H1 (cell line): ENCODE measurements at regions not wholly inside any gene's neighbourhood (a gene's known extent, or its start where the extent isn't known, plus 50 kb on each side); places are given as distances from the start of the nearest gene placed in this dataset.

Experiments used
- CTCF ChIA-PET: fragments of 300-600 bp; sonication (Branson Sonifier 250); formaldehyde crosslinking; loops from one replicate; lab custom pipeline; 2021; ENCODE audit not compliant: partially characterized antibody; lab: Charles Lee
- POLR2A ChIA-PET: fragments of 300-600 bp; sonication (Branson Sonifier 250); formaldehyde crosslinking; loops from one replicate; lab custom pipeline; 2021; ENCODE audit warnings: inconsistent platforms; ENCODE audit not compliant: partially characterized antibody; lab: Charles Lee
- DNase-seq, 2 experiments: peaks; one replicate each; pipeline versions ENCODE4 v3.0.0 to v3.0.0-alpha.2; 2010 to 2022; ENCODE audit warnings: low spot score in 2 of 2, low read depth in 1 of 2, mixed read lengths in 1 of 2
- FAIRE-seq: peaks from 2 replicates; lab custom pipeline; 2011; peaks lifted over from hg19 to GRCh38; lab: Jason Lieb, UNC
- H2AFZ ChIP-seq: 2 replicates; pipeline ENCODE4 v1.8.1; 2012; ENCODE audit warnings: low read length, inconsistent platforms
- H2AK5ac ChIP-seq: 2 replicates; pipeline ENCODE4 v1.6.1; 2013; ENCODE audit warnings: low read depth, low read length
- H2BK120ac ChIP-seq: replicated peaks from 2 replicates; pipeline ENCODE3; 2013; ENCODE audit warnings: low read depth, low read length, inconsistent platforms
- H2BK12ac ChIP-seq: 2 replicates; pipeline ENCODE4 v1.6.1; 2013; ENCODE audit warnings: low read depth, low read length
- H2BK15ac ChIP-seq: 2 replicates; pipeline ENCODE4 v1.6.1; 2013; ENCODE audit warnings: low read length
- H2BK20ac ChIP-seq: 2 replicates; pipeline ENCODE4 v1.6.1; 2013; ENCODE audit warnings: low read length
- H2BK5ac ChIP-seq: 2 replicates; pipeline ENCODE4 v1.6.1; 2013; ENCODE audit warnings: low read depth, low read length
- H3K14ac ChIP-seq: 2 replicates; pipeline ENCODE4 v1.6.1; 2013; ENCODE audit warnings: inconsistent platforms; ENCODE audit not compliant: insufficient read length
- H3K18ac ChIP-seq: 2 replicates; pipeline ENCODE4 v1.6.1; 2013; ENCODE audit warnings: low read length; ENCODE audit errors: extremely low read depth
- H3K23ac ChIP-seq: 2 replicates; pipeline ENCODE4 v1.6.1; 2013; ENCODE audit warnings: inconsistent platforms; ENCODE audit not compliant: insufficient read length
- H3K23me2 ChIP-seq: 2 replicates; pipeline ENCODE4 v1.6.1; 2013; ENCODE audit warnings: low read depth, low read length
- H3K27ac ChIP-seq: 2 replicates; pipeline ENCODE4 v1.6.1; 2011; ENCODE audit warnings: low read depth, low read length, inconsistent platforms
- H3K27me3 ChIP-seq, 4 experiments: replicated peaks in 1 of 4; 1 replicate in 1 of 4; 2 replicates in 3 of 4; pipeline versions ENCODE4 v1.6.1 to v1.8.1; 2011 to 2013; ENCODE audit warnings: low read length in 3 of 4, mild to moderate bottlenecking in 3 of 4, inconsistent platforms in 2 of 4, mixed read lengths in 2 of 4, moderate library complexity in 1 of 4; ENCODE audit not compliant: control insufficient read depth in 3 of 4, insufficient read depth in 3 of 4; ENCODE audit errors: extremely low read depth in 1 of 4
- H3K36me3 ChIP-seq, 4 experiments: 2 replicates each; pipeline versions ENCODE4 v1.6.1 to v1.8.1; 2011 to 2013; ENCODE audit warnings: mild to moderate bottlenecking in 4 of 4, low read length in 3 of 4, moderate library complexity in 2 of 4, control low read depth in 1 of 4, inconsistent platforms in 1 of 4; ENCODE audit not compliant: insufficient read depth in 4 of 4, control insufficient read depth in 2 of 4
- H3K4ac ChIP-seq: replicated peaks from 2 replicates; pipeline ENCODE3; 2013; ENCODE audit warnings: low read length, low read depth, mixed read lengths, inconsistent platforms; ENCODE audit not compliant: insufficient read length
- H3K4me1 ChIP-seq, 4 experiments: replicated peaks in 1 of 4; 1 replicate in 1 of 4; 2 replicates in 3 of 4; pipeline versions ENCODE4 v1.6.1 to v1.8.1; 2011 to 2013; ENCODE audit warnings: low read length in 3 of 4, inconsistent platforms in 2 of 4, mixed read lengths in 1 of 4; ENCODE audit not compliant: insufficient read depth in 4 of 4, control insufficient read depth in 3 of 4
- H3K4me2 ChIP-seq, 2 experiments: 2 replicates each; pipeline versions ENCODE4 v1.6.1 to v1.8.1; 2011 to 2013; ENCODE audit warnings: low read depth in 2 of 2, low read length in 2 of 2, control low read depth in 1 of 2, inconsistent platforms in 1 of 2, mild to moderate bottlenecking in 1 of 2; ENCODE audit not compliant: insufficient read depth in 1 of 2
- H3K4me3 ChIP-seq, 4 experiments: fragments of 200-600, 300-600 bp in 1 of 4; sonication (generic), shearing (Covaris generic), sonication (Bioruptor Twin) in 1 of 4; 2 replicates each; pipeline versions ENCODE4 v1.5.1 to v1.8.1; 2011 to 2016; ENCODE audit warnings: low read length in 4 of 4, low read depth in 3 of 4, control low read depth in 2 of 4, inconsistent platforms in 2 of 4, mild to moderate bottlenecking in 2 of 4, mixed read lengths in 1 of 4, moderate library complexity in 1 of 4; ENCODE audit not compliant: insufficient read depth in 2 of 4; ENCODE audit errors: extremely low read depth in 1 of 4
- H3K56ac ChIP-seq: replicated peaks from 2 replicates; pipeline ENCODE3; 2013; ENCODE audit warnings: low read depth, mild to moderate bottlenecking, mixed read lengths, low read length, inconsistent platforms; ENCODE audit not compliant: insufficient read length
- H3K79me1 ChIP-seq: 2 replicates; pipeline ENCODE4 v1.6.1; 2013; ENCODE audit warnings: low read depth, low read length, control low read depth
- H3K79me2 ChIP-seq, 2 experiments: 2 replicates each; pipeline versions ENCODE4 v1.6.1 to v1.8.1; 2012 to 2013; ENCODE audit warnings: low read length in 2 of 2, mild to moderate bottlenecking in 2 of 2, inconsistent platforms in 1 of 2; ENCODE audit not compliant: insufficient read depth in 2 of 2, control insufficient read depth in 1 of 2
- H3K9ac ChIP-seq, 4 experiments: replicated peaks in 1 of 4; 1 replicate in 1 of 4; 2 replicates in 3 of 4; pipeline versions ENCODE4 v1.6.1 to v1.8.1; 2011 to 2013; ENCODE audit warnings: low read depth in 3 of 4, low read length in 3 of 4, control low read depth in 2 of 4, mild to moderate bottlenecking in 2 of 4, moderate library complexity in 2 of 4, inconsistent platforms in 1 of 4; ENCODE audit errors: extremely low read depth in 1 of 4
- H3K9me3 ChIP-seq, 2 experiments: 2 replicates each; pipeline versions ENCODE4 v1.6.1 to v1.8.1; 2012 to 2013; ENCODE audit warnings: mild to moderate bottlenecking in 2 of 2, moderate library complexity in 2 of 2, control low read depth in 1 of 2, inconsistent platforms in 1 of 2, low read depth in 1 of 2, low read length in 1 of 2, mixed read lengths in 1 of 2; ENCODE audit not compliant: insufficient read depth in 2 of 2
- H4K20me1 ChIP-seq, 2 experiments: replicated peaks in 1 of 2; 2 replicates each; pipeline versions ENCODE3 to v1.8.1; 2011 to 2013; ENCODE audit warnings: inconsistent platforms in 2 of 2, low read length in 2 of 2, mild to moderate bottlenecking in 1 of 2; ENCODE audit not compliant: insufficient read depth in 2 of 2, control insufficient read depth in 1 of 2
- H4K5ac ChIP-seq: 2 replicates; pipeline ENCODE4 v1.6.1; 2013; ENCODE audit warnings: low read length, low read depth, mixed read lengths, inconsistent platforms; ENCODE audit not compliant: insufficient read length
- H4K8ac ChIP-seq: 2 replicates; pipeline ENCODE4 v1.8.0; 2013; ENCODE audit warnings: mild to moderate bottlenecking, moderate library complexity, low read length, inconsistent platforms; ENCODE audit not compliant: insufficient read depth; ENCODE audit errors: extremely low read depth
- H4K91ac ChIP-seq: replicated peaks from 2 replicates; pipeline ENCODE3; 2013; ENCODE audit warnings: low read length, mixed read lengths, inconsistent platforms; ENCODE audit not compliant: insufficient read length
- EP300 ChIP-seq, 2 experiments: IDR thresholded peaks; 1 replicate in 1 of 2; 2 replicates in 1 of 2; pipeline ENCODE4 v1.6.1; 2011 to 2012; ENCODE audit warnings: low read depth in 2 of 2, low read length in 2 of 2, mild to moderate bottlenecking in 2 of 2, borderline replicate concordance in 1 of 2, inconsistent platforms in 1 of 2, moderate library complexity in 1 of 2
- HDAC2 ChIP-seq, 2 experiments: fragments of 300-600 bp in 1 of 2; sonication (generic) in 1 of 2; IDR thresholded peaks; 2 replicates each; pipeline ENCODE4 v1.6.1; 2011 to 2012; ENCODE audit warnings: low read depth in 2 of 2, low read length in 2 of 2, mild to moderate bottlenecking in 2 of 2, moderate library complexity in 2 of 2, borderline replicate concordance in 1 of 2, inconsistent platforms in 1 of 2
- POLR2AphosphoS5 ChIP-seq: IDR thresholded peaks from 2 replicates; pipeline ENCODE4 v1.6.1; 2011; ENCODE audit warnings: low read depth, low read length
- POU5F1 ChIP-seq: IDR thresholded peaks from 2 replicates; pipeline ENCODE4 v1.6.1; 2011; ENCODE audit warnings: low read depth, mild to moderate bottlenecking, low read length, moderate library complexity
- RAD21 ChIP-seq, 2 experiments: IDR thresholded peaks in 1 of 2; conservative IDR thresholded peaks in 1 of 2; 2 replicates each; pipeline ENCODE4 v1.6.1; 2011; ENCODE audit warnings: low read depth in 2 of 2, low read length in 2 of 2, improper control_type of control experiment in 1 of 2, inconsistent platforms in 1 of 2, mild to moderate bottlenecking in 1 of 2, moderate library complexity in 1 of 2
- RFX5 ChIP-seq: IDR thresholded peaks from 2 replicates; pipeline ENCODE4 v1.6.1; 2011; ENCODE audit warnings: low read depth, low read length, improper control_type of control experiment, borderline replicate concordance
- RXRA ChIP-seq: IDR thresholded peaks from 2 replicates; pipeline ENCODE4 v1.6.1; 2011; ENCODE audit warnings: low read depth, mild to moderate bottlenecking, low read length, moderate library complexity; ENCODE audit not compliant: insufficient read depth
- SP1 ChIP-seq: IDR thresholded peaks from 2 replicates; pipeline ENCODE4 v1.6.1; 2011; ENCODE audit warnings: low read depth, low read length
- SUZ12 ChIP-seq: fragments of 200-600 bp; sonication (generic); IDR thresholded peaks from 2 replicates; pipeline ENCODE4 v1.6.1; 2012; ENCODE audit warnings: mild to moderate bottlenecking, inconsistent platforms, low read length, moderate library complexity, mixed read lengths
- TAF1 ChIP-seq: IDR thresholded peaks from 2 replicates; pipeline ENCODE4 v1.6.1; 2011; ENCODE audit warnings: mild to moderate bottlenecking, low read depth, low read length

GRCh38 chr9:1580215-1580614 is 434.9 kb upstream of the SMARCA2 start:
- Histone ChIP-seq H2BK12ac (no peak overlapping the region), H3K23ac (no peak overlapping the region), H3K27ac (no peak overlapping the region)
- TF ChIP-seq HDAC2 (IDR thresholded peaks at IDR 0.05; ENCODE audit: borderline replicate concordance in 1 of 2, low read depth in 2 of 2, low read length in 2 of 2): no peak
- TF ChIP-seq POLR2AphosphoS5: no peak
- TF ChIP-seq RAD21 (IDR thresholded peaks at IDR 0.05 in 1 of 2, conservative IDR thresholded peaks at IDR 0.05 in 1 of 2; ENCODE audit: low read depth in 2 of 2, low read length in 2 of 2): no peak
- no peak for TF ChIP-seq SUZ12
- TF ChIP-seq SP1: no peak
- TF ChIP-seq TAF1: no peak
- no peak for TF ChIP-seq RXRA
- TF ChIP-seq POU5F1: no peak
- no peak for TF ChIP-seq EP300 (IDR thresholded peaks at IDR 0.05; ENCODE audit: borderline replicate concordance in 1 of 2, low read depth in 2 of 2, low read length in 2 of 2)
- no peak for TF ChIP-seq RFX5
- TF ChIP-seq, all 59 proteins: peak for 0
- CTCF ChIA-PET: no interaction called here
- H3K18ac ChIP-seq: no peak overlapping the region
- no peak overlapping the region for H3K4ac ChIP-seq
- no peak overlapping the region for H3K9ac ChIP-seq
- peaks cover 29 to 62% of the 10 kb centered on the region in 2 experiments for H3K9me3 ChIP-seq
- H4K91ac ChIP-seq: no peak overlapping the region
- H3K79me2 ChIP-seq: no peaks in the 10 kb centered on the region
- no peaks in the 10 kb centered on the region for H3K23me2 ChIP-seq
- no peaks in the 10 kb centered on the region for H4K20me1 ChIP-seq
- no peak overlapping the region for H3K56ac ChIP-seq
- POLR2A ChIA-PET: no interaction called here
- no peaks in the 10 kb centered on the region for H3K4me1 ChIP-seq
- no peak overlapping the region for H2AK5ac ChIP-seq
- H2AFZ ChIP-seq: no peak overlapping the region
- no peak overlapping the region for H3K4me3 ChIP-seq
- no peak overlapping the region for H3K4me2 ChIP-seq
- H2BK20ac ChIP-seq: no peak overlapping the region
- no peak overlapping the region for H4K8ac ChIP-seq
- no peak overlapping the region for H2BK15ac ChIP-seq
- no peak for FAIRE-seq
- H2BK120ac ChIP-seq: no peak overlapping the region
- H3K27me3 ChIP-seq: no peaks in the 10 kb centered on the region
- H3K14ac ChIP-seq: no peak overlapping the region
- H4K5ac ChIP-seq: no peak overlapping the region
- no peak for DNase-seq
- no peak overlapping the region for H2BK5ac ChIP-seq
- no peaks in the 10 kb centered on the region for H3K36me3 ChIP-seq
- no peaks in the 10 kb centered on the region for H3K79me1 ChIP-seq
